Stimulated activated CD4-positive, alpha-beta T cell treated with anti-CD3 and anti-CD28 coated beads, TNF-alpha, amount 100 ng/mL, for 1 hour (primary cell): ENCODE measurements at regions not wholly inside any gene's neighbourhood (a gene's known extent, or its start where the extent isn't known, plus 50 kb on each side); places are given as distances from the start of the nearest gene placed in this dataset.
A peak's percentile ranks its signal among the peaks of the same experiment; 100 is the strongest.
"Not testable (repeated sequence)": the region's sequence is repeated elsewhere in the genome, so short reads cannot be mapped to it uniquely, and the experiment has no call there.

Experiments
- DNase-seq, 3 donors: peaks; one replicate each; pipeline ENCODE4 v3.0.0-alpha.2; 2020; ENCODE audit warnings: low read depth in 3 of 3, low spot score in 1 of 3

GRCh38 chr5:57067597-57067924 lies 106.3 kb upstream of the GPBP1 start:
- no peak for DNase-seq

- no peak for DNase-seq
Measured at GRCh38 chr5:57069115-57069835, 104.6 kb upstream of the GPBP1 start.

GRCh38 chr5:57072218-57072892 lies 101.5 kb upstream of the GPBP1 start:
- DNase-seq = no peak

- DNase-seq = no peak
Measured at GRCh38 chr5:57082441-57083067, 91.3 kb upstream of the GPBP1 start.

GRCh38 chr5:57085306-57086081 lies 88.4 kb upstream of the GPBP1 start:
- no peak for DNase-seq

GRCh38 chr5:57087947-57088346 lies 85.9 kb upstream of the GPBP1 start:
- not testable (repeated sequence) for DNase-seq

GRCh38 chr5:57094753-57095683 lies 78.8 kb upstream of the GPBP1 start:
- DNase-seq = no peak

- DNase-seq = no peak
Measured at GRCh38 chr5:57097526-57097925, 76.3 kb upstream of the GPBP1 start.

GRCh38 chr5:57102189-57102904 lies 71.5 kb upstream of the GPBP1 start:
- no peak for DNase-seq

GRCh38 chr5:57102905-57103255 lies 71.0 kb upstream of the GPBP1 start:
- DNase-seq = no peak

GRCh38 chr5:57103317-57103907 lies 70.4 kb upstream of the GPBP1 start:
- DNase-seq = no peak

GRCh38 chr5:57106661-57107060 lies 67.2 kb upstream of the GPBP1 start:
- DNase-seq = no peak

GRCh38 chr5:57111993-57112392 lies 61.9 kb upstream of the GPBP1 start:
- DNase-seq = no peak

GRCh38 chr5:57113481-57113880 lies 60.4 kb upstream of the GPBP1 start:
- no peak for DNase-seq

GRCh38 chr5:57117596-57117995 lies 56.3 kb upstream of the GPBP1 start:
- DNase-seq = peak in 2 of 3 donors; percentile 41 to 51

GRCh38 chr5:57119031-57119430 lies 54.8 kb upstream of the GPBP1 start:
- DNase-seq = no peak

- DNase-seq = no peak
Measured at GRCh38 chr5:57124014-57124413, 49.8 kb upstream of the GPBP1 start.
